Activated CD4-positive, alpha-beta T cell treated with anti-CD3 and anti-CD28 coated beads for 4 hours (primary cell): ENCODE measurements at regions not wholly inside any gene's neighbourhood (a gene's known extent, or its start where the extent isn't known, plus 50 kb on each side); places are given as distances from the start of the nearest gene placed in this dataset.

Source experiments
- DNase-seq, 2 donors: peaks; one replicate each; pipeline ENCODE4 v3.0.0-alpha.2; 2020

DNA sequence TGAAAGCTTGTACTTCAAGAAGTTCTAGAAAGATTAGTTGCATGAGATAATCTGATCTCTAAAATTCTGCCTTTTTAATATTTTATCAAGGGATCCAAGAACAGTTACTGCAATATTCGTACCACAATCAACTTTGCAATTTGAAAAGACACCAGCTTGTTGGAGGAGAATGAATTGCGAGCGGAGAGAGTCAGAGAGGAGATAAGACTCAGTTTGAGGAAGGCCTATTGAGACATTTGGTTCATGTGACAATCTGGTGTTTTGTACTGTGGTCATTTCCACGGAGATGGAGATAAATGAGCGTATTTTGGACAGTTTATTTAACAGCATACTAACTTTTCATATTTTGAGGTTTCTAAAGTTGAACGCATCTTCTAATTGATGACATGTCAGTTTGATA, 1276.0 kb downstream of the EFNB2 start:
- no peak for DNase-seq

DNA sequence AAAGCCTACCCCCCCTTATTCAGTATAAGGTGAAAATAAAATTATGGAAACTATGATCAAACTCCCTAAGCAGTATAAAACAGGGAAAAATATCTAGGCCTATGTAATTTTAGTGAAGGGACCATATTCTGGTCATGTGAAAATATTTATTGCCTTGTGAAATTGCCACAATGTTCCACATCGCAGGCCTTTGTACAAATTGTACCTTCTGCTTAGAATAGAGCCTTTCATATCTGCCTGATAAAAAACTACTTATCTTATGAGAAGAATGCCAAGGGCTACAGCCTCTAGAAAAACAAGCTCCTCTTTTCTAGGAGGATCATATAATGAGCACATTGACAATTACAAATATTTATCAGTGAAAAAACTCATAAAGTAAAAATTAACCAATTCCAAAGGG, 1280.0 kb downstream of the EFNB2 start:
- no peak for DNase-seq

DNA sequence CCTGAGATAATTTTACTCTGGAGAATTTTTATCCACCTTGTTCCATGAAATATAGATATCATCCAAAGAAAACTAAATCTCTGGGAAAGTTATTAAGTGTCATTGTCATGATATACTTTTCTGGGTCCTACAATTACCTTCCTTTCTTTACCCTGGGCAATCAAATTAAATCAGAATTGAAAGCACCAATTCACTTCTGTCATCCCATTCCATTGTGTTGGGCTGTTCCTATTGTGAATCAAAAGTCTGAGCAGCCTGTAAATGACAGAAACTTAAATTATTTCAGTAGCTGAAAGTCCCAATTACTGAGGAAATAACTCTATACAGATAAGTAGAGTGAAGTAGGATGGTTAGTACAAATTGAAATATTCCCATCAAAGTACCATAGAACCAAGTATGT, 1284.2 kb downstream of the EFNB2 start:
- DNase-seq = no peak

DNA sequence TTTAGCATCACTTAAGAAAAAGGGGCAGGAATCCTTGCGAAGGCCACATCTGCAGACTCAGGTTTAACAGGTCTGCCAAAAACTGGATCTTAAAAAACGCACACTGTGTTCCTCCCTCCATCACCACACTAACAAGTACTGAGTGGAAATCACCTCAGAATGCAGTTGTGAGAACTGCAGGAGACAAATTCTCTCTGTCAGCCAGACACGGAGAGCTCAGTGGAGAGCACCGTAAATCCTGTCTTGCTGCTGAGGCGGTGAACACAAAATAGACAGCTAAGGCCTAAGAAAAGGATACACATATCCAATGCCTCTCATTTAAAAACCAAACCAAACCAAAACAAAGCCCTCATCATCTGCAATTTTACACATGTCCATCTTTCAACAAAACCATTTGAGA, 1287.6 kb downstream of the EFNB2 start:
- DNase-seq = no peak

DNA sequence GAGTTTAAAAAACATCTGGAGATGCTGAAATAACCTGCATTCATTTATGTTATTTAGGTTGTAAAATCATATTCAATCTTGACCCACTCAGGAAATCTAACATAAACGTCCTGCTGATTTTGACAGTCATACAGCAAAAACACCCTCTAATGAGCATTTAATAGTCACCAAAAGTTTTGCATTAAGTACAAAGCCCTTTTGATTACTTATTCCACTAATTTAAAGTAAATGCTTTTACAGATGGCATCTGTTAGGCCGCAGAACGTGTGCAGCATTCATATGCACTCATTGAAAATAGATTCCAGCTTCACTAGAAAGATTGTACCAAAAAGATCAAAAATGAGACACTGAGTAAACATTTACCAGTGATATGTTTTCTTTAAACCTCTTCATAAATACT, 1295.1 kb downstream of the EFNB2 start:
- no peak for DNase-seq

DNA sequence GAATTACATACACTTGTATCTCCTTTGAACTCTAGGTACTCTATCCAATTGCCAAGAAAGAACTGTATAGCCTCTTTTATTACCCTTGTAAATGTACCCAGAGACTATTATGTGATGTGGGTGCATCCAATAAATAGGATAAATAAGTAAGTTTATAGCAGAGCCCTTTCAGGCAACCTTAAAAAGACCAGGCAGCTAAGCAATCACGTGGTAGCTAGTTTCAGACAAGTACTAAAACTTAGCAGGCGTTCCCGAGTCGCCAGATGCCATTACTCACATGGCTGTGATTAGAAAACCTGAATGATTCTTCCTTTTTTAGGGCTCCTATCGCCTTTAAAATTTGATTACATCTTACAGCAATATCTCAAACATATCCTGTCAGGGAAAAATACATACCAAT, 1303.0 kb downstream of the EFNB2 start:
- DNase-seq = no peak

DNA sequence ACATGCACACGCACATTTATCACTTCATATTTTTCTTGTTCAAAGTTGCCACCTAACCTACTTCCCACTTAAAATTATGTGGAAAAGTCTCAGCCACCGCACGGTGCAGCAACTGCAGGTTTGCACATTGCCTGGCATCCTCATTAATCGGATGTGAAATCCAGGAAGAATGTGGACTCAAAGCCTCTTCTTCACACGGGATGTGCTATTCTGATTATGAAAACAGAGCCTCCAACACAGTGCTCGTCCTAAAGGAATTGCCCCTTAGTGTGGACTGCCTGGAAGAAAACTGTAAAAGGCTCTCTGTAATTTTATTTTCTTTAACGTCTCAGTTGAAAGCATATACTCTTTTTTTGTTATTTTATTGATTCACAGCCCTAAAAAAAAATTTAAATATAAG, 1303.5 kb downstream of the EFNB2 start:
- no peak for DNase-seq

DNA sequence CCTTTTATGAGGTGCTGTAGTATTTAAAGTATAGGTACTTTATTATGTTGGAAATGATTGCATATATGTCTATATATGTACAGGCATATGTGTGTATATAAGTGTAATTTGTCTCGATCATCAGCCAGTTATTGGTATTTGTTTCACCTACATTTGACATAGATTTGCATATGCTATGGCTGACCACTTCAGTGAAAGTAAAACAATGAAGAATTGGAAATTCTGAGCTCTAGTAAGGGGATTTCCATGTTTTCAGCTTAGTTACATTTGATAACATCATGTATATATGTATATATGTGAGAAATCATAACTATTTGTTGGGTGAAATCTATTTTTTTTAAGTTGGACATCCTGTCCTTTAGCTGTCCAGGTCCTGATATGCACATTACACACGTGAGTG, 1303.9 kb downstream of the EFNB2 start:
- no peak for DNase-seq

DNA sequence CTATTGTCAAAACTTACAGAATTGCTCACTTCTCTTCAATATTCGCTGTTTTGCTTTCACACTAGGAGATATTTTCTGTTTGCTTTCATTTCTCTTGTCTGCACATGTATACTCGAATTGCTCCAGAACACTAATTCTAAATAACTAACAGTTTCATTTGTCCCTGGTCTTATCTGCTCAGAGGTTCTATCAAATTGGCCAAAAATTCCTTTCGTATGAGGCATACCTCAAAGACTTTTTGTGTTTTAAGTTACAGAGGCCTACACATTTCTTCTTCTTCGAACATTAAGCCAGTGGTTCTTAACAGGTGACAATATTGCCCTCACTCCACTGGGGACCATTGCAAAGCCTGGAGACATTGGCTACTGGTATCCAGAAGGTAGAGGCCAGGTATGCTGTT, 1314.6 kb downstream of the EFNB2 start:
- no peak for DNase-seq

DNA sequence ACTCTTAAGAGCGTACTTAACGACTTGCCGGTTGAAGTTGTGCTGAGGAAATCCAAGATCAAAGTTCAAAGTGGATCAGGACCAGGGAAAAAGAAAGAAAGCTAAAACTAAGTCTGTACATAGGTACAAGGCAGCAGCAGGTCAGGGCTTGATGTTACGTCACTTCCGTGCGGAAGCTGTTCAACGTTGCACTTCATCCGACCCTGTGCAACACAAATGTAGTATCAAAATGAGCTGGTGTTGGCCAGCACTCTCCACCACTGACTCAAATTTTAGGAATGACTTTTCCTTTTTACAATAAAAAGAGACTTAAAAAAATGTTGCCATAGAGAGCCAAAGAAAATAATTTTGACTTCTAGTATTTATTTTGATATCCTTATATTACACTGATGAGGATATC, 1315.4 kb downstream of the EFNB2 start:
- DNase-seq = no peak

DNA sequence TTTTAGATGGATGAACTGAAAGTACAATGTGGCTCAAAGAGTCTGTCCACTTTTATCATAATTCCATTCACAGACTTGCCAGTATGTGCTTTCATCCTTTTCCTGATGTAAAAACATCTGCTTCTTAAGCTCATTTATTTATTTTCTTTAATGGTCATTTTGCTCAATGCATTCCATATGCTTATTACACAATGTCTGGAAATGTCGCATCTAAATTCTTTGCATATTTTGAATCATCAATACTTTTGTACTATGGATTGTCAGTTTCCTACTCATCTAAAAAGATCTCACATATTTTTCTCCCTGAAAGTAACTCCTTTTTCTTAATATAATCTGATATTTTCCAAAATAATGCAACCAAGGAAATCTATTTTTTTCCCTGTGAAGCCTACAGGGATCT, 1315.8 kb downstream of the EFNB2 start:
- DNase-seq = no peak

DNA sequence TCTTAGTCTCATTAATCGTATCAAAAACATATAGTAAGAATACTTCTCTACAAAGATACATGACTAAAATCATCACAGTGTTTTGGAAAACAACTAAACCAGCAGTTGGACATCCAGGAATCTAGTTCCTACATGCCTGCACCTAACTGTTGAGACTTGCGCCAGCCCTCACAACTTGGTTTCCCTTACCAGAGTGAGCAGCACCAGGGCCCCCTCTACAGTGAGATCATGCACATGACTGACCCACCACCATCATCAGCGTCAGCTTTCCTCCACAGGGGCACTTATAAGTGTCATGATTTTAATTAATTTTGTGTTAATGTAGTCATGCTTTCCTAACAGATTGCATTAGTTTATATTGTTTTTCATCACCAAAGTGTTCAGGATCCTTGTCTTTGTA, 1322.0 kb downstream of the EFNB2 start:
- DNase-seq = no peak

DNA sequence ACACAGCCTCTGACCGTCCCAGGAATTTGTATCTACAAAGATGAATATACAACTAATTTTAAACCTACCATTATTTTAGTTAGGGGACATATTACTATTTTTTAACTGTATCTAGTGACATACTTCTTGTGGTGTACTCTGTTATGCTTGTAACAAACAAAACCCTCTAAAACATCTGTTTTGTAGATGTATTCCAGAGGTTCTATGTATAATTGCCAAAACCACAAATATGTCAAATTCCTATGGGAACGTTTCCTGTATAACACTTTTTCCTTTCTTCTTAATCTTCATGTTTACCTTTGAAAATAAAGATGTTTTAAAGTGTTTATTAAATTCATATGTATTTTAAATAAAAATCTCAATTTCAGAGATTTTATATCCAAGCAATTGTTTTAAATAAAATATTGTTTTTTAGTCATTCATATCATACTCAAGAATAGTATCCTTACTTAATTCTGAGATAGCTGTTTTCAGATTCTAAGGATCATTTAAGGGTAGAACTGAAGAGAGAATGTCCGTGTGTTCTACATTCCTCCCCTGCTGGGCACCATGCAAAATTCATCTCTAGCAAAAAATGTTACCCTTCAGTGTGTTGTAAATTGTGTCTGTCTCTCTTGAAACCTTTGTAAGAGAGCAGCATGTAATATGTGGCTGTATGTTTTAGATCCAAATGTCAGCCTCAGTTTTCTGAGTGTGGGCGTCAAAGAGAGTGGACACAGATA, 1327.7 kb downstream of the EFNB2 start:
- no peak for DNase-seq

DNA sequence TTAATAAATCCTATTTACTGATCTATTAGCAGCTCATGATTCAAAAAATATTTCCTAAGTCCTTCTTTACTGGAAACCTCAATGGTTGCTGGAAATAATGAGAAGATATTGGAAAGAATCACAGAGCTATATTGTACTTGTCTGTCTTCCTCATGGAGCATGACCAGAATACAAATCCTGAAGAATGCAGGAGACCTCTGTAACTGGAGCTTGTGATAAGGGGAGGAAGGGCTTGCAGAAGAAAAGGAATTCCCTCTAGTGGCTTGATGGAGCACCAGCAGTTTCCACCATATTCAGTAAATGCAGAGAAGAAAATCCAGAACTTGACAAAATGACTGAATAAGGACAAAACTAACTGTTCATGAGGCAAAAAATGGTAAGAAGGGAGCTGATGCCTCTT, 1333.1 kb downstream of the EFNB2 start:
- no peak for DNase-seq

DNA sequence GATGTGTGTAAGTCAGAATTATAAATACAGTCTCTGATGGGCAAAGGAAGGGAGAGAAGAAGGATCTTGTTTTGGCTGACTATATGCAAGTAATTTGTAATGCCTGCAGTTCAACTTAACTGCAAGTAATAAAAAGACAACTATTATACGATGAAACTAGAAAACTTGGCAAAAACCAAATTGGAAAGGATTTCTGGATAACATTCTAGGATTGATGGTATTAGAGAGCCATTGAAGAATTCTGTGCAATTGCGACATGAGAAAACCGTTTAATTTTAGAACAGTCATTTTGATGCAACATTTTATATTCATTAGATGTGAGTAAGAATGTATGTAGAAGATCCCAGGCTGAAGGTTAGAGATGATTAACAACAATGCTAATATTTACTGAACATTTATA, 1334.1 kb downstream of the EFNB2 start:
- no peak for DNase-seq

DNA sequence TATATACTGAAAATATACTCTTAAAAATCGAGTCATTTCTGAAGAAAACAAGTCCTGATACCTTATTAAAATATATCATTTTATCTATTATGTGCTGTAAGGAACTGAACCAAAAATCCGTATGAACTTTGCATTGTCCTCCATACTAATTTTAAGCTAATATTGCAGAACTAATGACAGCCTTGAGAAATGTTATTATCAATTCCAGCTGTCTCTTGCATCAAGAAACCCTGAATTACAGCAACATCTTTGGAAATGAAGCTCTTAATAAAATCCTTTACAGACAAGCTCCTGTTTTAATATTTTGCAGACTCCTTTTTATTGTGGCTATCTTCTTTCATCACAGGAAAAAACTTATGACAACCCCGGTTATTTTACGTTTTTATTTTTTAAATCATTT, 1335.3 kb downstream of the EFNB2 start:
- no peak for DNase-seq

DNA sequence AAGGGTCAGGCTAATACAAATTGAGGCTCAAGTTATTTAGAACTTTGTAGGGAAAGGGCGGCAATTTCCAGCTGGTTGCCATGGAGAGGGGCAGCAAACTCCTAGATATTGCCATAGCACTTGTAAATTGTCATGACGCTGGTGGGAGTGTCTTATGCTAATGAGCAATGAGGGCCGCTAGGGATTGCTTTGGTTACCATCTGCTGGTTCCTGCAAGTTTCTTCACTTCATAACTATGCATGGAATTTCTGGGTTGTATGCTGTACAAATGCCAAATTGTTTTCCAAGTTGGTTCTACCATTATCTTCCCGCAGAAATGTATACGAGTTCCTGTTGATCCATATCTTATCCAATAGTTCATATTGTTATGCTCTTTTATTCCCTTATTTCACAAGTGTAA, 1339.4 kb downstream of the EFNB2 start:
- no peak for DNase-seq

DNA sequence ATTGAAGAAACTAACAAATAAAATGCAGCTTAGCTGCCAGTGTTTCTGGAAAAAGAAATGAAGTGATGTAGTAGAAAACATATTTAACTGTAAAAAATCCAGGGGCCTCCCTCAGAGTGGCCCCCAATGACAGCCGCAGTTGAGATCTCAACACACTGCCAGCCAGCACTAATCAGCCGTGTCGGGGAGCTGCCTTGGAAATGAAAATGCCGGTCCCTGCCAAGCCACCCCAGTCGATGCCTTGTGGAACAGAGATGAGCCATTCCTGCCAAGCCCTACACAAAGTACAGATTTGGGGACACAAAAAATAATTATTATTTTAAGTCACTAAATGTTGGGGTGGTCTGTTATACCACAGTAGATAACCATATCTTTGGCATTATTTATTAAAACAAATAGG, 1342.4 kb downstream of the EFNB2 start:
- no peak for DNase-seq

DNA sequence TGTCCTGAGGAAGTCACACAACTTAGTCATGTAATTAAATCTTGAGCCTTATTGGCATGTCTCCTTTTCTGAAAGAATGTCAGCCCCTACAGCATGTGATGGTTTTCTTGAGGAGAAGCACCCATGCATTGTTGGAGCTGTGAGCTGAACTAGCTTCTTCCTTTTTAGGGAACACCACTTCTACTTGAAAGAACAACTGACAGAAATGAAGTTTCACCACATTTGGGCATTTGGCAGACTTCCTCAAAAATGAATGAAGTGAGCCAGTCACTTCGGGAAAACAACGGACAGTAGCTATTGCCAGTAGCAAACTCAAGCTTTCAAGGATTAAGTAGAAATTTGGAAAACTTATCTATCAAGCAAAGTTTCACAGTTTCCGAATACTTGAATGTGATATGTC, 1351.3 kb downstream of the EFNB2 start:
- no peak for DNase-seq

DNA sequence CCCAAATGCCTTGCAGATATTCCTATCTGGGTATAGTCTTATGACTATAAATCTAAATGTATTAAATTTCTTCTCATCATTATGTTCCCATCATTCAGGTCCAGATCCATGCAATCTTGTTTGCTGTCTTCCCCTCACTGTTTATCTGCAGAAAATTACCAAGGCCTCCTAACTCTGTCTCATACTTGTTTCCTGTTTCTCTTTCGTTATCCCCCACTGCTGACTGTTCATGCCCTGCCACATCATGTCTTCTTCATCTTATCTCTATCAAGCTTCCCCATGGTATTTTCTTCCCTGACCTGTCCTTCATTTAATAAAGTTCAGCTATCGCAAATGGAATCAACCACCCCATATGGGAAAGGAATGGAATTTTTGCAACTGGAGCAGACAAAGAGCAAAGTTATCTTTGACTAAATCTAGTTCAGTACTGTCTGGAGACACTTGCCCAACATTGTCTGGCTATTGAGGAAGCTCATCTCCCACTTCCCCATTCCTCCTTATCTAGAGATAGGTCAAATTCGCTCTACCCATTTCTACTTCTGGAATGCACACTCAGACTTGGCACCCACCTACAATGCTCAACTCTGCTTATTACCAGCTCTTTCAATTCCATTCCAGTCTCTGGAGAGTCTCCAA, 1358.1 kb downstream of the EFNB2 start:
- DNase-seq = no peak

DNA sequence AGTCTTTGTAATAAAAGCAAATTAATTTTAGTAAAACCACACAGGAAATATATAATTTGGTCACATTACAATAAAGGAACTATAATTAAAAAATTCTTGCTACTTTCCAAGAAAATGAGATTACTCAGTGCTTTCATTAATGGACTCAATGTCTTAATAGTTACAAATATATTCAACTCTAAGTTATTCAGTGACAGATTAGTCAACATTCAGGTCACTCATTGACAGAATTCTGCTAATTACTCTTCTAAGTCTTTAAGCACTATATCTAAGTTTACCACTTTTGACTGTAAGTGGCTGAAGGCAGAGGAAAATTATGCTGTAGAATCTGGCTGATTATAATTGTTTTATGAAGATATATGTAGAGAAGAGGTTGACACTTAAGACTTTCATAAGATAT, 1365.0 kb downstream of the EFNB2 start:
- DNase-seq = no peak

DNA sequence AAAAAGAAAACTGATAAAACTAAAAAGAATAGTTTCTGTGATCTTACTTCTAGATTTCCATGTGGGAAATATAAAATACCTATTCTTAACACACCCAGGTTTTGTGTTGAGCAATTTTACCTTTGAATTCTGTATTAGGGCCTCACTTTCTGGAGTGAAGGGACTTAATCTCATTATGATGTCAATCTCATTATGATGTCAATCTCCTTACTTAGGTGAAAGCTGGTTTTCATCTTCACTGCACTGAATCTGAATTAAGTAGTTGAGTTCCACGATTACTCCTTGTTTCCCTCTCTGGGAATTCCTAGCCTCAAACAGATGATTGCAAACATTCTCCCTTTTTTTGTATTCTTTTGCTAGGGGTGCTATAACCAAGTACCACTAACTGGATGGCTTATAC, 1367.2 kb downstream of the EFNB2 start:
- no peak for DNase-seq

DNA sequence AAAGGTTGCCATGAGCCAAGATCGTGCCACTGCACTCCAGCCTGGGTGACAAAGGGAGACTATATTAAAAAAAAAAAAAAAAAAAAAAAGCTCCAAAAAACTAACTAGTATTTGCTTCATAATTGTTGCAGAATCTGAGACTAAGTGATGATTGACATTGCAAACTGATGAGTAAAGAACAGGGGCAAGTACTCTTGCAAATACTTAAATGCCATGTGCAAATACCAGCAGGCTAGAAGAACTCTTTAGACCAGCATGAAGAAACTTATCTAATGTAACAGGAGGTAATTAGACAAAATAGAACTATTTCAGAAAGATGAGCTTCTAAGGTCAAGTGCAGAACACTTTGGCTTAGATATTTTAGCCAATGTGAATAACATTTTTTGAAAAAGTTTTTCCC, 1368.1 kb downstream of the EFNB2 start:
- DNase-seq = no peak

DNA sequence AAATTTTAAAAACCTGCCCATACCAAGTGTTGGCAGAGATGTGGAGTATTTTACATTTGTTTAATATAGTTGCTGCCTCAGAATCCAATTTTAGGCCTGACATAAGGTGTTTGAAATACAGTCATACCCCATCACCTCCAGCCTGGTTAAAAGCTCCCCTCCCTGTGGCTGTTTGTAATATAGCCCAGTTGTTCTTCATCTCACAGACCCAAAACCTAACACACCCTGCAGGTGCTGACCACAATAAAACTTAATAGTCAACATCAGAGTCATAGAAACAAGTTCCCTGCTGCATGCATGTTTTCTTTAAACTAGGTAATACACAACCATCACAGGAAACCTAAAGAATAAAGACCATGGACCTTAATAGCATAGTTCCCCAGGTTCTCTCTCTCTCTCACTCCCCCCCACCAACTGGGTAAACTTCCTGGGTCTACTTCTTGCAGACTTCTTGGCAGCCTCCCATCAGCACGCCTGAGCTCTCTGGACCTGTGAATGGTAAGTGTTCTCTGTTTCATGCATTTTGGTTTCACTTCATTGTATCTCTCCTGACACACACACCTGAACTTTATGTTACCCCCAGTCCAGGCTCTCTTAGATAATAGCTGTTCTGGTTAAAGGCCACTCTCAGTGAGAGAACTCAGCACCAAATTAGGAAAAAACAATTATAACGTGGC, 1369.9 kb downstream of the EFNB2 start:
- no peak for DNase-seq

DNA sequence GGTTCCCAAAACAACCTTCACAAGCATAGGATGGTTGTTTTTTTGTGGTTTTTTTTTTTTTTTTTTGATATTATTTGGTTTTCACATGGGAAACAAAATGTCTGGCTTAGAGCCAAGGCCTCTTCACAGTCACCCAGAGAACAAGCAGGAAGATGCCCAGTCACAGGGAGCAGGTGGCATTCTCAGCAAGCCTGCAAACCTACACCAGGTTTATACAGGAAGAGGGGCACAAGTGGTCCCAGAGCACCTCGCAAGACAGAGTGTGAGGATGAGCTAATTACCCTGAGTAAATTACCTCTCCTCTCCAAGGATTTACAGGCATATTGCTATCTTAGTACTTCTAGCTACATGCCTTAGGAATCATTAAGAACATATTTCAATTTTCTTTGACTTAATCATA, 1375.6 kb downstream of the EFNB2 start:
- DNase-seq = no peak
